ENCODE measurements at regions not wholly inside any gene's neighbourhood (a gene's known extent, or its start where the extent isn't known, plus 50 kb on each side); places are given as distances from the start of the nearest gene placed in this dataset.

GRCh38 chr18:10298346-10298745 lies 156.1 kb upstream of the APCDD1 start:
- Histone ChIP-seq H3K36me3 (replicated peaks; ENCODE audit: insufficient read depth, low read length) (no peaks in the 10 kb centered on the region), H3K9me2 (replicated peaks; ENCODE audit: insufficient read depth, low read length) (no peaks in the 10 kb centered on the region), H3F3A (ENCODE audit: insufficient read depth, low read length) (no peaks in the 10 kb centered on the region), H3K4me1 (ENCODE audit: low read length) (no peaks in the 10 kb centered on the region), H3K27me3 (replicated peaks; ENCODE audit: insufficient read depth, low read length) (no peaks in the 10 kb centered on the region), H3K9me3 (replicated peaks; ENCODE audit: insufficient read depth, low read length) (no peaks in the 10 kb centered on the region), H3K9ac (ENCODE audit: low read length) (no peak overlapping the region), H3K4me3 (ENCODE audit: low read length) (no peak overlapping the region), H2AFZ (ENCODE audit: low read length) (no peak overlapping the region), H4K20me1 (ENCODE audit: insufficient read depth, low read length) (no peaks in the 10 kb centered on the region), H3K79me2 (ENCODE audit: low read length) (no peaks in the 10 kb centered on the region), H3K4me2 (ENCODE audit: low read depth, low read length) (no peak overlapping the region), H3K27ac (ENCODE audit: low read length) (no peak overlapping the region)
- no peak for DNase-seq
- TF ChIP-seq EZH2phosphoT487 (IDR thresholded peaks at IDR 0.05; ENCODE audit: low read length), result no peak
- no peak for TF ChIP-seq CTCF (IDR thresholded peaks at IDR 0.05; ENCODE audit: low read length)
- no peak for TF ChIP-seq EZH2 (optimal IDR thresholded peaks at IDR 0.05; ENCODE audit: low read depth, low read length)

- Histone ChIP-seq H3K79me2 (ENCODE audit: low read length) (no peaks in the 10 kb centered on the region), H3K4me2 (ENCODE audit: low read depth, low read length) (no peak overlapping the region), H3F3A (ENCODE audit: insufficient read depth, low read length) (no peaks in the 10 kb centered on the region), H4K20me1 (ENCODE audit: insufficient read depth, low read length) (no peaks in the 10 kb centered on the region), H3K36me3 (replicated peaks; ENCODE audit: insufficient read depth, low read length) (no peaks in the 10 kb centered on the region), H3K4me1 (ENCODE audit: low read length) (no peaks in the 10 kb centered on the region), H3K9ac (ENCODE audit: low read length) (no peak overlapping the region), H3K27me3 (replicated peaks; ENCODE audit: insufficient read depth, low read length) (no peaks in the 10 kb centered on the region), H3K27ac (ENCODE audit: low read length) (no peak overlapping the region), H3K9me3 (replicated peaks; ENCODE audit: insufficient read depth, low read length) (no peaks in the 10 kb centered on the region), H3K4me3 (ENCODE audit: low read length) (no peak overlapping the region), H3K9me2 (replicated peaks; ENCODE audit: insufficient read depth, low read length) (no peaks in the 10 kb centered on the region), H2AFZ (ENCODE audit: low read length) (no peak overlapping the region)
- TF ChIP-seq CTCF (IDR thresholded peaks at IDR 0.05; ENCODE audit: low read length) (no peak), EZH2phosphoT487 (IDR thresholded peaks at IDR 0.05; ENCODE audit: low read length) (no peak), EZH2 (optimal IDR thresholded peaks at IDR 0.05; ENCODE audit: low read depth, low read length) (no peak)
- DNase-seq, result no peak
These were observed 154.8 kb upstream of the APCDD1 start for GRCh38 chr18:10299643-10300042.

GRCh38 chr18:10300739-10301138 lies 153.7 kb upstream of the APCDD1 start:
- Histone ChIP-seq H3F3A (ENCODE audit: insufficient read depth, low read length) (no peaks in the 10 kb centered on the region), H2AFZ (ENCODE audit: low read length) (no peak overlapping the region), H3K36me3 (replicated peaks; ENCODE audit: insufficient read depth, low read length) (no peaks in the 10 kb centered on the region), H3K9ac (ENCODE audit: low read length) (no peak overlapping the region), H3K4me2 (ENCODE audit: low read depth, low read length) (no peak overlapping the region), H3K9me3 (replicated peaks; ENCODE audit: insufficient read depth, low read length) (no peaks in the 10 kb centered on the region), H3K4me3 (ENCODE audit: low read length) (no peak overlapping the region), H3K9me2 (replicated peaks; ENCODE audit: insufficient read depth, low read length) (no peaks in the 10 kb centered on the region), H3K4me1 (ENCODE audit: low read length) (no peaks in the 10 kb centered on the region), H3K27me3 (replicated peaks; ENCODE audit: insufficient read depth, low read length) (no peaks in the 10 kb centered on the region), H4K20me1 (ENCODE audit: insufficient read depth, low read length) (no peaks in the 10 kb centered on the region), H3K79me2 (ENCODE audit: low read length) (no peaks in the 10 kb centered on the region), H3K27ac (ENCODE audit: low read length) (no peak overlapping the region)
- no peak for DNase-seq
- TF ChIP-seq EZH2 (optimal IDR thresholded peaks at IDR 0.05; ENCODE audit: low read depth, low read length), result no peak
- no peak for TF ChIP-seq CTCF (IDR thresholded peaks at IDR 0.05; ENCODE audit: low read length)
- no peak for TF ChIP-seq EZH2phosphoT487 (IDR thresholded peaks at IDR 0.05; ENCODE audit: low read length)

All from MM.1S (cell line).